Endothelial cell (in vitro differentiated cells): ENCODE measurements at regions not wholly inside any gene's neighbourhood (a gene's known extent, or its start where the extent isn't known, plus 50 kb on each side); places are given as distances from the start of the nearest gene placed in this dataset.

Source experiments
- DNase-seq: peaks from one replicate; pipeline ENCODE4 v3.0.0; 2021; ENCODE audit warnings: low spot score
- H3K27ac Mint-ChIP-seq: one replicate; pipeline ENCODE4 v1.8.0; 2021; ENCODE audit warnings: mixed read lengths, inconsistent platforms; ENCODE audit not compliant: unreplicated experiment
- H3K27me3 Mint-ChIP-seq: one replicate; pipeline ENCODE4 v1.8.0; 2021; ENCODE audit warnings: mild to moderate bottlenecking, moderate library complexity, mixed read lengths, inconsistent platforms; ENCODE audit not compliant: unreplicated experiment
- H3K36me3 Mint-ChIP-seq: one replicate; pipeline ENCODE4 v1.8.0; 2021; ENCODE audit warnings: mild to moderate bottlenecking, low read depth, mixed read lengths, inconsistent platforms; ENCODE audit not compliant: unreplicated experiment
- H3K4me1 Mint-ChIP-seq: one replicate; pipeline ENCODE4 v1.8.0; 2021; ENCODE audit warnings: mild to moderate bottlenecking, mixed read lengths, inconsistent platforms; ENCODE audit not compliant: unreplicated experiment
- H3K4me3 Mint-ChIP-seq: one replicate; pipeline ENCODE4 v1.8.0; 2021; ENCODE audit warnings: mild to moderate bottlenecking, mixed read lengths, inconsistent platforms; ENCODE audit not compliant: unreplicated experiment
- H3K9me3 Mint-ChIP-seq: one replicate; pipeline ENCODE4 v1.8.0; 2021; ENCODE audit warnings: mixed read lengths, inconsistent platforms; ENCODE audit not compliant: unreplicated experiment
- TF ChIP-seq, protein P1 (sequence below): fragments of 200-600 bp; sonication (generic); IDR thresholded peaks from one replicate; pipeline ENCODE4 v1.5.0; 2021; ENCODE audit warnings: antibody characterized with exemption; ENCODE audit not compliant: unreplicated experiment

GRCh38 chr5:23303836-23304235, 203.6 kb upstream of the PRDM9 start:
- H3K4me3 Mint-ChIP-seq, result no peak overlapping the region
- no peak for DNase-seq
- no peaks in the 10 kb centered on the region for H3K9me3 Mint-ChIP-seq
- peaks cover 8% of the 10 kb centered on the region for H3K4me1 Mint-ChIP-seq
- H3K27ac Mint-ChIP-seq, result no peak overlapping the region
- TF ChIP-seq, protein P1, sequence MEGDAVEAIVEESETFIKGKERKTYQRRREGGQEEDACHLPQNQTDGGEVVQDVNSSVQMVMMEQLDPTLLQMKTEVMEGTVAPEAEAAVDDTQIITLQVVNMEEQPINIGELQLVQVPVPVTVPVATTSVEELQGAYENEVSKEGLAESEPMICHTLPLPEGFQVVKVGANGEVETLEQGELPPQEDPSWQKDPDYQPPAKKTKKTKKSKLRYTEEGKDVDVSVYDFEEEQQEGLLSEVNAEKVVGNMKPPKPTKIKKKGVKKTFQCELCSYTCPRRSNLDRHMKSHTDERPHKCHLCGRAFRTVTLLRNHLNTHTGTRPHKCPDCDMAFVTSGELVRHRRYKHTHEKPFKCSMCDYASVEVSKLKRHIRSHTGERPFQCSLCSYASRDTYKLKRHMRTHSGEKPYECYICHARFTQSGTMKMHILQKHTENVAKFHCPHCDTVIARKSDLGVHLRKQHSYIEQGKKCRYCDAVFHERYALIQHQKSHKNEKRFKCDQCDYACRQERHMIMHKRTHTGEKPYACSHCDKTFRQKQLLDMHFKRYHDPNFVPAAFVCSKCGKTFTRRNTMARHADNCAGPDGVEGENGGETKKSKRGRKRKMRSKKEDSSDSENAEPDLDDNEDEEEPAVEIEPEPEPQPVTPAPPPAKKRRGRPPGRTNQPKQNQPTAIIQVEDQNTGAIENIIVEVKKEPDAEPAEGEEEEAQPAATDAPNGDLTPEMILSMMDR, result no peak
- H3K27me3 Mint-ChIP-seq, result no peaks in the 10 kb centered on the region
- H3K36me3 Mint-ChIP-seq, result no peaks in the 10 kb centered on the region

DNA sequence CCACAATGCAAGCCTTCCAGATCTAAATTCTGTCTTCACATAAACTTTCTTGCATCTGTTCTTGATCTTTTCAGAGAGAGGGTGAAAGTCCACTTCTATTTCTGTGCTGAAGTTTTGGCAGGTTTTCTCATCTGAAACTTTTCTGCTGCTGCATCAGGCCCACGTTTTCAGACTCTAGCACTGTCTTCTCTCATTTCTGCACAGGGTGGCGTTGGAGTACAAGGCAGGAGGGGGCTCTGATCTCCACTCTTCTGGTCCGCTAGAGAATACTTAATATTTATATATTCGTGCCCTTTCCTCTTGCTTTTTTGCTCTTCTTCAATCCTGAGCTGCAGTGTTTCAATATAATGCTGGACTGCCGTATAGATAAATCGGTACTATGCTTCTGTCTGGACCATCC, 204.0 kb upstream of the PRDM9 start:
- no peak overlapping the region for H3K4me3 Mint-ChIP-seq
- H3K9me3 Mint-ChIP-seq, result no peaks in the 10 kb centered on the region
- no peaks in the 10 kb centered on the region for H3K27me3 Mint-ChIP-seq
- H3K4me1 Mint-ChIP-seq, result peaks cover 8% of the 10 kb centered on the region
- no peak overlapping the region for H3K27ac Mint-ChIP-seq
- TF ChIP-seq, protein P1, result no peak
- no peaks in the 10 kb centered on the region for H3K36me3 Mint-ChIP-seq
- DNase-seq, result no peak

DNA sequence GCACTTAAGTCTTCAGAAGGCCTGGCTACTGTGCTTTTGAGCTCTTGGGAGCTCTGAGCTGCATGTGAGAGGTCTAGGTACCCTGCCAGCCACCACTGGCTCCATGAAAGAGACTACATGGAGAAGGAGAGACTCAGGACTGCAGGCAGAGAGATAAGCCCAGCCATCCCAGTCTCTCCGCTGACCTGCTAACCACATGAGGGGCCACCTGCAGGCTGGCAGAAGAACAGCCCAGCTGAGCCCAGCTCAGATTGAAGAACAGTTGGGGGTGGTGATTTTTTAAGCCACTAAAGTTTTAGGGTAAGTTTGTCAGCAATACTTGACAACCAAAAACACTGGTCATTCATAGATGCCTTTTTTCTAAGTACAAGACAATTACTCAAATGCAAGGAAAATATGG, 205.0 kb upstream of the PRDM9 start:
- Mint-ChIP-seq H3K4me3 (no peak overlapping the region), H3K27ac (no peak overlapping the region), H3K9me3 (no peaks in the 10 kb centered on the region), H3K4me1 (no peaks in the 10 kb centered on the region), H3K27me3 (no peaks in the 10 kb centered on the region), H3K36me3 (no peaks in the 10 kb centered on the region)
- TF ChIP-seq, protein P1, result no peak
- DNase-seq, result no peak

DNA sequence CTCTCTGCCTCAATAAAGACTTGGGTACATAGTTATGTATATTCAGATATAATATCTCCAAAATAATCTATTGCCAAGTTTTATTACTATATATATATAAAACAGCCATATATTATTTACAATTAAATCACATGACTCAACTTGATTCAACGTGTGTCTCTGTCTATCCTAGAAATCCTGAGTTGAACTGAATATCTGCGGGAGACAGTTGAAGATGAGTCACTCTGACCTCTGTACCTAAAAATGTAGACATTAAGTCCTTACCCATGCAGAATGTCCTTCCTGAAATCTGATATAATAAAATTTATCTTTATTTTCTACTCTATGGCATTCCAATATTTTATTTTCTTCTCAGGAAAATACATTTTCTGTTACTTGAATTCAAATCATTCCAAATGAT, 218.2 kb upstream of the PRDM9 start:
- DNase-seq, result no peak
- no peaks in the 10 kb centered on the region for H3K36me3 Mint-ChIP-seq
- H3K27me3 Mint-ChIP-seq, result no peaks in the 10 kb centered on the region
- TF ChIP-seq, protein P1, result no peak
- H3K4me1 Mint-ChIP-seq, result no peaks in the 10 kb centered on the region
- no peak overlapping the region for H3K4me3 Mint-ChIP-seq
- no peaks in the 10 kb centered on the region for H3K9me3 Mint-ChIP-seq
- no peak overlapping the region for H3K27ac Mint-ChIP-seq

DNA sequence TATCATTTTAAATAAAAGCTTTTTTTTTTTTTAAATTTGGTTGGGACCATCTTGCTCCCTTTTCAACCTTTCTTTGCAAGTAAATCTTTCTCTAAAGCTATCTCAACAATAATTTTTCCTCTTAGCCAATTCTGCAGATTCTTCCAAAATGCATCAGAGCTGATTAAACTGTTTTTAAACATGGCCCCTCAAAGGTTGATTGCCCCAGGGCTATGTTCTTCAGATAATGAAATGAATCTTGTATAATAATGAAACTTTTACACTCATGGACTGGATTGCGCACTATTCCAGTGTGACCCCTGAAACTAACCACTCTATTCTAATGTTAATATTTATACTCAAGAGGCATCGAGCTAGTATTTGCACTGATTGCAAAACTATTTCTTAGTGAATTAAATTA, 222.8 kb upstream of the PRDM9 start:
- H3K9me3 Mint-ChIP-seq, result no peaks in the 10 kb centered on the region
- H3K36me3 Mint-ChIP-seq, result no peaks in the 10 kb centered on the region
- H3K4me3 Mint-ChIP-seq, result no peak overlapping the region
- no peak for DNase-seq
- H3K27me3 Mint-ChIP-seq, result no peaks in the 10 kb centered on the region
- no peaks in the 10 kb centered on the region for H3K4me1 Mint-ChIP-seq
- no peak overlapping the region for H3K27ac Mint-ChIP-seq
- TF ChIP-seq, protein P1, result no peak
